ENCODE measurements at regions not wholly inside any gene's neighbourhood (a gene's known extent, or its start where the extent isn't known, plus 50 kb on each side); places are given as distances from the start of the nearest gene placed in this dataset.
"Not testable (repeated sequence)": the region's sequence is repeated elsewhere in the genome, so short reads cannot be mapped to it uniquely, and the experiment has no call there.

- Histone ChIP-seq H3K9me3 (peaks cover 0 to 74% (median 48%) of the 10 kb centered on the region in 8 donors), H3K4me3 (no peak overlapping the region), H3K4me1 (no peaks in the 10 kb centered on the region), H3K27ac (no peak overlapping the region), H3K27me3 (replicated peaks in 1 of 7) (no peaks in the 10 kb centered on the region), H3K36me3 (no peaks in the 10 kb centered on the region)
- intact Hi-C loops (cut with DNase I; ENCODE audit: low total_unique reads), result no loop called here
- WGBS, 5 donors, result 77 to 94% (median 86%) methylated on average over 1 of the region's 1 CpG
- no peak for DNase-seq
- TF ChIP-seq CTCF (IDR thresholded peaks at IDR 0.05 in 8 of 11, conservative IDR thresholded peaks at IDR 0.05 in 3 of 11) (no peak), POLR2A (IDR thresholded peaks at IDR 0.05) (no peak), POLR2AphosphoS5 (IDR thresholded peaks at IDR 0.05) (no peak)
Observed at GRCh38 chr9:24189986-24190385, 355.7 kb downstream of the IZUMO3 start.

GRCh38 chr9:24180572-24180971, 354.5 kb upstream of the ELAVL2 start:
- H3K27me3 ChIP-seq (replicated peaks in 1 of 7); H3K4me3 ChIP-seq; intact Hi-C loops (cut with DNase I; ENCODE audit: low total_unique reads); DNase-seq; H3K4me1 ChIP-seq; H3K27ac ChIP-seq; H3K36me3 ChIP-seq: not testable (repeated sequence)
- 54 to 83% (median 63%) methylated on average over 1 of the region's 1 CpG for WGBS, 5 donors
- peaks cover 0 to 98% (median 90%) of the 10 kb centered on the region in 8 donors for H3K9me3 ChIP-seq

GRCh38 chr9:24144796-24145195, 318.8 kb upstream of the ELAVL2 start:
- TF ChIP-seq CTCF (IDR thresholded peaks at IDR 0.05 in 8 of 11, conservative IDR thresholded peaks at IDR 0.05 in 3 of 11), result no peak
- TF ChIP-seq POLR2AphosphoS5 (IDR thresholded peaks at IDR 0.05), result no peak
- TF ChIP-seq POLR2A (IDR thresholded peaks at IDR 0.05), result no peak
- H3K9me3 ChIP-seq, result peaks cover 0 to 14% (median 1%) of the 10 kb centered on the region in 8 donors

GRCh38 chr9:24135072-24135471, 309.0 kb upstream of the ELAVL2 start:
- peaks cover 0 to 42% (median 18%) of the 10 kb centered on the region in 8 donors for H3K9me3 ChIP-seq
- intact Hi-C loops (cut with DNase I; ENCODE audit: low total_unique reads); H3K27ac ChIP-seq; H3K27me3 ChIP-seq (replicated peaks in 1 of 7); H3K4me3 ChIP-seq; H3K36me3 ChIP-seq; H3K4me1 ChIP-seq: not testable (repeated sequence)
- DNase-seq, result peak; percentile 67
- WGBS, 5 donors, result 91 to 98% (median 94%) methylated on average over 8 to 29 of the region's 29 CpGs

More at GRCh38 chr9:24144796-24145195, 318.8 kb upstream of the ELAVL2 start:
- Histone ChIP-seq H3K36me3 (no peaks in the 10 kb centered on the region), H3K27me3 (replicated peaks in 1 of 7) (no peaks in the 10 kb centered on the region), H3K27ac (no peak overlapping the region), H3K4me1 (no peaks in the 10 kb centered on the region), H3K4me3 (no peak overlapping the region)
- intact Hi-C loops (cut with DNase I; ENCODE audit: low total_unique reads), result no loop called here
- 68 to 84% (median 78%) methylated on average over 3 of the region's 3 CpGs for WGBS, 5 donors
- DNase-seq, result no peak

- no peak overlapping the region for H3K27ac ChIP-seq
- no peaks in the 10 kb centered on the region for H3K4me1 ChIP-seq
- H3K36me3 ChIP-seq, result no peaks in the 10 kb centered on the region
- peaks cover 0 to 47% (median 24%) of the 10 kb centered on the region in 8 donors for H3K9me3 ChIP-seq
- intact Hi-C loops (cut with DNase I; ENCODE audit: low total_unique reads), result no loop called here
- 50 to 74% (median 66%) methylated on average over 2 of the region's 2 CpGs for WGBS, 5 donors
- H3K27me3 ChIP-seq (replicated peaks in 1 of 7), result no peaks in the 10 kb centered on the region
- TF ChIP-seq POLR2A (IDR thresholded peaks at IDR 0.05), result no peak
- TF ChIP-seq CTCF (IDR thresholded peaks at IDR 0.05 in 8 of 11, conservative IDR thresholded peaks at IDR 0.05 in 3 of 11), result no peak
- TF ChIP-seq POLR2AphosphoS5 (IDR thresholded peaks at IDR 0.05), result no peak
- DNase-seq, result no peak
- H3K4me3 ChIP-seq, result no peak overlapping the region
Observed at GRCh38 chr9:24132244-24132643, 306.2 kb upstream of the ELAVL2 start.
